ENCODE measurements at regions not wholly inside any gene's neighbourhood (a gene's known extent, or its start where the extent isn't known, plus 50 kb on each side); places are given as distances from the start of the nearest gene placed in this dataset.

DNA sequence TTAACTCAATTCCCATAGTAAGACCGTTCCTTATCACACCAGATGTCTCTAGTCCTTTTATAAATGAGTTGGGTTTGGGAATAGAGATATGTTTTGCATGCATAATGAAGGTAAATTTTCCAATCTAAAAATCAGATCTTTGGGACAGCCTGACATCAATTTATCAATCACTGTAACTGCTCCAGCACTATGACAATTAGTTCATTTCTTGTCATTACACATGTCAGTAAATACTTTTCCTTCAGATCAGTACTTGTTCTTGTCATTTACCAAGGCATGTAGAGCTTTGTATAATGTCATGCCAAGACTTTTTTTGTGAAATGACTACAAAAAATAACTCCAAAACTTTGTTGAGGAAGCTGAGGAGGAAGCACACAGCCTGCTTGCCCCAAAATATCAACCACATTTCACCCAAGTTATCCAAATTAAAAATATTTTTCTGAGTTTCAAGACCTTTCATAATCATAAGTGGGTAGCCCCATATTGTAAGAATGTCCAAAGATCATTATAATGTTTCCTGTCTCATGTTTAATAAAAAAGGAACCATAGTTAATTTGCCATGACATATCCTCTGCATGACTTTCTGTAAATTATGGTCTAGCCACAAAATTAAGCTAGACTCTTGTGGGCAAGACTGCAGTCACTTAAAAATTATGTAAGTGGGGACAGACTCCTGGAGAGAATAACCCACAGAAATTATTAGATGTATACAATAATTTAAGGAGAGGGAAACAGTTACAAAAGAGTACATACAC, 586.8 kb downstream of the TBC1D4 start:
- TF ChIP-seq, protein P1, sequence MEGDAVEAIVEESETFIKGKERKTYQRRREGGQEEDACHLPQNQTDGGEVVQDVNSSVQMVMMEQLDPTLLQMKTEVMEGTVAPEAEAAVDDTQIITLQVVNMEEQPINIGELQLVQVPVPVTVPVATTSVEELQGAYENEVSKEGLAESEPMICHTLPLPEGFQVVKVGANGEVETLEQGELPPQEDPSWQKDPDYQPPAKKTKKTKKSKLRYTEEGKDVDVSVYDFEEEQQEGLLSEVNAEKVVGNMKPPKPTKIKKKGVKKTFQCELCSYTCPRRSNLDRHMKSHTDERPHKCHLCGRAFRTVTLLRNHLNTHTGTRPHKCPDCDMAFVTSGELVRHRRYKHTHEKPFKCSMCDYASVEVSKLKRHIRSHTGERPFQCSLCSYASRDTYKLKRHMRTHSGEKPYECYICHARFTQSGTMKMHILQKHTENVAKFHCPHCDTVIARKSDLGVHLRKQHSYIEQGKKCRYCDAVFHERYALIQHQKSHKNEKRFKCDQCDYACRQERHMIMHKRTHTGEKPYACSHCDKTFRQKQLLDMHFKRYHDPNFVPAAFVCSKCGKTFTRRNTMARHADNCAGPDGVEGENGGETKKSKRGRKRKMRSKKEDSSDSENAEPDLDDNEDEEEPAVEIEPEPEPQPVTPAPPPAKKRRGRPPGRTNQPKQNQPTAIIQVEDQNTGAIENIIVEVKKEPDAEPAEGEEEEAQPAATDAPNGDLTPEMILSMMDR (IDR thresholded peaks at IDR 0.05), result no peak
- TF ChIP-seq POLR2A (IDR thresholded peaks at IDR 0.05), result no peak
